Natural killer cell (primary cell): ENCODE measurements at regions not wholly inside any gene's neighbourhood (a gene's known extent, or its start where the extent isn't known, plus 50 kb on each side); places are given as distances from the start of the nearest gene placed in this dataset.

Experiments used
- ATAC-seq, 3 donors: fragments of 150-1000 bp in 2 of 3; fragments of 200-7000 bp in 1 of 3; cut with Tn5 transposase; 1 replicate in 1 of 3; 2 replicates in 2 of 3; pipeline ENCODE4 v1.10.0; 2021; ENCODE audit warnings: mild to moderate bottlenecking in 2 of 3, moderate library complexity in 2 of 3
- DNase-seq, 2 donors: peaks; one replicate each; pipeline versions ENCODE4 v3.0.0 to v3.0.0-alpha.2; 2013 to 2021; ENCODE audit warnings: mixed read lengths in 1 of 2
- H3K27ac ChIP-seq: one replicate; pipeline ENCODE4 v1.5.1; 2013; ENCODE audit warnings: mild to moderate bottlenecking, low read length
- H3K27me3 ChIP-seq: one replicate; pipeline ENCODE4 v1.6.1; 2013; ENCODE audit warnings: low read length; ENCODE audit not compliant: control insufficient read depth, insufficient read depth
- H3K36me3 ChIP-seq: one replicate; pipeline ENCODE4 v1.6.1; 2013; ENCODE audit warnings: low read length; ENCODE audit not compliant: control insufficient read depth, insufficient read depth
- H3K4me1 ChIP-seq: one replicate; pipeline ENCODE4 v1.6.1; 2013; ENCODE audit warnings: low read length; ENCODE audit not compliant: control insufficient read depth, insufficient read depth
- H3K4me3 ChIP-seq: one replicate; pipeline ENCODE4 v1.5.1; 2013; ENCODE audit warnings: low read length
- H3K9me3 ChIP-seq: one replicate; pipeline ENCODE4 v1.6.1; 2013; ENCODE audit warnings: low read length; ENCODE audit not compliant: control insufficient read depth, insufficient read depth
- H3K27ac Mint-ChIP-seq, 2 donors: one replicate each; pipeline ENCODE4 v1.8.0; 2022; ENCODE audit warnings: mild to moderate bottlenecking in 2 of 2, mixed read lengths in 2 of 2, moderate library complexity in 1 of 2
- H3K27me3 Mint-ChIP-seq, 2 donors: one replicate each; pipeline ENCODE4 v1.8.0; 2022; ENCODE audit warnings: low read depth in 2 of 2, mixed read lengths in 2 of 2
- H3K36me3 Mint-ChIP-seq: one replicate; pipeline ENCODE4 v1.8.0; 2022; ENCODE audit warnings: mixed read lengths
- H3K4me1 Mint-ChIP-seq, 2 donors: one replicate each; pipeline ENCODE4 v1.8.0; 2022; ENCODE audit warnings: mixed read lengths in 2 of 2
- H3K4me3 Mint-ChIP-seq: one replicate; pipeline ENCODE4 v1.8.0; 2022; ENCODE audit warnings: mild to moderate bottlenecking, moderate library complexity, mixed read lengths
- H3K9me3 Mint-ChIP-seq, 2 donors: one replicate each; pipeline ENCODE4 v1.8.0; 2022; ENCODE audit warnings: mixed read lengths in 2 of 2
- CTCF ChIP-seq: fragments of 200-600 bp; IDR thresholded peaks from one replicate; pipeline ENCODE4 v1.8.0; 2022; ENCODE audit warnings: antibody characterized with exemption
- WGBS: methylation state at CpG from one replicate; pipeline ENCODE4 v1.1.7; 2013; ENCODE audit warnings: missing lambda C conversion rate; ENCODE audit not compliant: insufficient coverage; 5-methylcytosine and 5-hydroxymethylcytosine counted together
- intact Hi-C: fragments of 100-400 bp; cut with micrococcal nuclease; formaldehyde crosslinking; loops from one replicate; pipeline ENCODE4 v1.14.2; 2022

GRCh38 chr2:14967729-14968128, 335.2 kb downstream of the LRATD1 start:
- Mint-ChIP-seq H3K27ac (no peak overlapping the region), H3K27me3 (peaks cover 0 to 7% of the 10 kb centered on the region in 2 donors), H3K4me3 (no peak overlapping the region), H3K4me1 (no peaks in the 10 kb centered on the region), H3K9me3 (no peaks in the 10 kb centered on the region), H3K36me3 (no peaks in the 10 kb centered on the region)
- DNase-seq (no peak), ATAC-seq (no peak)
- H3K4me3 ChIP-seq, result no peak overlapping the region
- intact Hi-C loops, result no loop called here
- WGBS, result 20% methylated on average over 1 of the region's 2 CpGs
- H3K27me3 ChIP-seq, result no peaks in the 10 kb centered on the region
- TF ChIP-seq CTCF, result no peak
- no peak overlapping the region for H3K27ac ChIP-seq
- H3K9me3 ChIP-seq, result no peaks in the 10 kb centered on the region
- no peaks in the 10 kb centered on the region for H3K4me1 ChIP-seq
- H3K36me3 ChIP-seq, result no peaks in the 10 kb centered on the region

- no peak overlapping the region for H3K4me3 Mint-ChIP-seq
Observed at GRCh38 chr2:14975381-14975780, 342.9 kb downstream of the LRATD1 start.

GRCh38 chr2:14977021-14977420, 344.5 kb downstream of the LRATD1 start:
- no peaks in the 10 kb centered on the region for H3K4me1 ChIP-seq
- Mint-ChIP-seq H3K4me3 (no peak overlapping the region), H3K36me3 (no peaks in the 10 kb centered on the region), H3K27me3 (no peaks in the 10 kb centered on the region), H3K27ac (no peak overlapping the region), H3K9me3 (peaks cover 3 to 11% of the 10 kb centered on the region in 2 donors), H3K4me1 (no peaks in the 10 kb centered on the region)
- no peak overlapping the region for H3K4me3 ChIP-seq
- H3K27me3 ChIP-seq, result no peaks in the 10 kb centered on the region
- DNase-seq (no peak), ATAC-seq (no peak)
- H3K36me3 ChIP-seq, result no peaks in the 10 kb centered on the region
- TF ChIP-seq CTCF, result no peak
- no peaks in the 10 kb centered on the region for H3K9me3 ChIP-seq
- H3K27ac ChIP-seq, result no peak overlapping the region
- 80% methylated on average over 1 of the region's 1 CpG for WGBS
- intact Hi-C loops, result no loop called here

More at GRCh38 chr2:14975381-14975780, 342.9 kb downstream of the LRATD1 start:
- intact Hi-C loops, result no loop called here
- H3K4me1 Mint-ChIP-seq, result no peaks in the 10 kb centered on the region
- Histone ChIP-seq H3K36me3 (no peaks in the 10 kb centered on the region), H3K4me1 (no peaks in the 10 kb centered on the region), H3K9me3 (no peaks in the 10 kb centered on the region), H3K27me3 (no peaks in the 10 kb centered on the region), H3K27ac (no peak overlapping the region), H3K4me3 (no peak overlapping the region)
- no peak for ATAC-seq
- no peaks in the 10 kb centered on the region for H3K36me3 Mint-ChIP-seq
- no peak for DNase-seq
- TF ChIP-seq CTCF, result no peak
- H3K9me3 Mint-ChIP-seq, result peaks cover 3 to 11% of the 10 kb centered on the region in 2 donors
- no peak overlapping the region for H3K27ac Mint-ChIP-seq
- 74% methylated on average over 2 of the region's 2 CpGs for WGBS
- no peaks in the 10 kb centered on the region for H3K27me3 Mint-ChIP-seq

GRCh38 chr2:14978845-14979244, 346.3 kb downstream of the LRATD1 start:
- 80% methylated on average over 1 of the region's 2 CpGs for WGBS
- Mint-ChIP-seq H3K9me3 (peaks cover 6 to 9% of the 10 kb centered on the region in 2 donors), H3K36me3 (no peaks in the 10 kb centered on the region), H3K4me1 (no peaks in the 10 kb centered on the region), H3K27me3 (no peaks in the 10 kb centered on the region), H3K4me3 (no peak overlapping the region), H3K27ac (no peak overlapping the region)
- no peak for ATAC-seq
- intact Hi-C loops, result no loop called here
- no peak overlapping the region for H3K4me3 ChIP-seq
- no peaks in the 10 kb centered on the region for H3K27me3 ChIP-seq
- DNase-seq, result no peak
- no peak for TF ChIP-seq CTCF
- no peak overlapping the region for H3K27ac ChIP-seq
- no peaks in the 10 kb centered on the region for H3K9me3 ChIP-seq
- H3K4me1 ChIP-seq, result no peaks in the 10 kb centered on the region
- no peaks in the 10 kb centered on the region for H3K36me3 ChIP-seq
